SK-N-SH treated with all-trans-retinoic acid at 6 μM for 48 hours (cell line): ENCODE measurements at regions not wholly inside any gene's neighbourhood (a gene's known extent, or its start where the extent isn't known, plus 50 kb on each side); places are given as distances from the start of the nearest gene placed in this dataset.

Experiments
- ATAC-seq: fragments of 200-7000 bp; cut with Tn5 transposase; 3 replicates; pipeline ENCODE4 v1.9.1; 2020; ENCODE audit warnings: mild to moderate bottlenecking, moderate library complexity
- ARNTL ChIP-seq: fragments of 450-650 bp; formaldehyde crosslinking; IDR thresholded peaks from 2 replicates; pipeline ENCODE4 v1.5.0; 2020; ENCODE audit warnings: low read depth, mild to moderate bottlenecking, moderate library complexity, borderline replicate concordance
- BACH2 ChIP-seq: fragments of 250-450 bp; sonication (Bioruptor Pico); IDR thresholded peaks from 2 replicates; pipeline ENCODE4 v1.9.0; 2021; ENCODE audit warnings: mild to moderate bottlenecking, borderline replicate concordance
- CREB5 ChIP-seq: fragments of 250-450 bp; sonication (Bioruptor Pico); IDR thresholded peaks from 2 replicates; pipeline ENCODE4 v1.5.1; 2020; ENCODE audit warnings: low read depth, mild to moderate bottlenecking, moderate library complexity
- CSDC2 ChIP-seq: fragments of 250-450 bp; sonication (Bioruptor Pico); IDR thresholded peaks from 2 replicates; pipeline ENCODE4 v1.5.0; 2020; ENCODE audit warnings: mild to moderate bottlenecking, moderate library complexity
- CSRNP3 ChIP-seq: fragments of 250-450 bp; sonication (Bioruptor Pico); IDR thresholded peaks from 2 replicates; pipeline ENCODE4 v1.5.1; 2021; ENCODE audit warnings: mild to moderate bottlenecking, moderate library complexity
- ESRRG ChIP-seq: fragments of 250-450 bp; sonication (Bioruptor Pico); IDR thresholded peaks from 2 replicates; pipeline ENCODE4 v1.6.1; 2021; ENCODE audit warnings: mild to moderate bottlenecking
- GLIS3 ChIP-seq: fragments of 250-450 bp; sonication (Bioruptor Pico); IDR thresholded peaks from 2 replicates; pipeline ENCODE4 v1.5.0; 2020; ENCODE audit warnings: mild to moderate bottlenecking, moderate library complexity
- ISL1 ChIP-seq: fragments of 250-450 bp; sonication (Bioruptor Pico); IDR thresholded peaks from 2 replicates; pipeline ENCODE4 v2.1.2; 2022; ENCODE audit warnings: mild to moderate bottlenecking, moderate library complexity
- PATZ1 ChIP-seq: fragments of 250-450 bp; sonication (Bioruptor Pico); IDR thresholded peaks from 2 replicates; pipeline ENCODE4 v1.8.0; 2020; ENCODE audit warnings: mild to moderate bottlenecking, moderate library complexity, borderline replicate concordance
- PPARA ChIP-seq: fragments of 250-450 bp; sonication (Bioruptor Pico); IDR thresholded peaks from 2 replicates; pipeline ENCODE4 v1.5.0; 2020; ENCODE audit warnings: mild to moderate bottlenecking, borderline replicate concordance
- RARB ChIP-seq: fragments of 250-450 bp; sonication (Bioruptor Pico); IDR thresholded peaks from 2 replicates; pipeline ENCODE4 v1.8.0; 2021; ENCODE audit warnings: mild to moderate bottlenecking, moderate library complexity
- SNAI2 ChIP-seq: fragments of 250-450 bp; sonication (Bioruptor Pico); IDR thresholded peaks from 2 replicates; pipeline ENCODE4 v1.5.0; 2020; ENCODE audit warnings: mild to moderate bottlenecking, moderate library complexity
- TCF4 ChIP-seq: fragments of 250-450 bp; sonication (Bioruptor Pico); IDR thresholded peaks from 2 replicates; pipeline ENCODE4 v1.8.0; 2021; ENCODE audit warnings: mild to moderate bottlenecking, moderate library complexity, borderline replicate concordance
- ZFP3 ChIP-seq: fragments of 250-450 bp; sonication (Bioruptor Pico); IDR thresholded peaks from 2 replicates; pipeline ENCODE4 v1.5.0; 2020; ENCODE audit warnings: mild to moderate bottlenecking, moderate library complexity
- ZFP30 ChIP-seq: fragments of 450-650 bp; formaldehyde crosslinking; IDR thresholded peaks from 2 replicates; pipeline ENCODE4 v1.5.0; 2022; ENCODE audit warnings: mild to moderate bottlenecking, moderate library complexity
- ZNF565 ChIP-seq: fragments of 450-650 bp; formaldehyde crosslinking; conservative IDR thresholded peaks from 2 replicates; pipeline ENCODE4 v1.5.0; 2020; ENCODE audit warnings: low read depth, mild to moderate bottlenecking, moderate library complexity
- ZNF70 ChIP-seq: fragments of 450-650 bp; formaldehyde crosslinking; IDR thresholded peaks from 2 replicates; pipeline ENCODE4 v1.5.0; 2020; ENCODE audit warnings: mild to moderate bottlenecking, moderate library complexity

GRCh38 chr4:108313546-108314339, 145.0 kb upstream of the LEF1 start (continued):
- TF ChIP-seq TCF4 (CRISPR knock-in tag), result no peak
- TF ChIP-seq ISL1 (CRISPR knock-in tag), result no peak
- TF ChIP-seq CREB5 (CRISPR knock-in tag), result no peak
- no peak for TF ChIP-seq ZNF70 (CRISPR knock-in tag)
- TF ChIP-seq CSDC2, result no peak

GRCh38 chr4:108311313-108311712, 142.6 kb upstream of the LEF1 start:
- TF ChIP-seq ZNF565 (CRISPR knock-in tag) (no peak), PATZ1 (no peak), GLIS3 (CRISPR knock-in tag) (no peak), CSRNP3 (CRISPR knock-in tag) (no peak), ZFP30 (CRISPR knock-in tag) (no peak), PPARA (no peak), ZFP3 (CRISPR knock-in tag) (no peak), BACH2 (CRISPR knock-in tag) (no peak), SNAI2 (CRISPR knock-in tag) (no peak), ZNF70 (CRISPR knock-in tag) (no peak), ESRRG (CRISPR knock-in tag) (no peak), ISL1 (CRISPR knock-in tag) (no peak)
- no peak for ATAC-seq

- no peak for ATAC-seq
- TF ChIP-seq ZNF565 (CRISPR knock-in tag), result no peak
- no peak for TF ChIP-seq ARNTL (CRISPR knock-in tag)
- no peak for TF ChIP-seq ZFP30 (CRISPR knock-in tag)
- no peak for TF ChIP-seq SNAI2 (CRISPR knock-in tag)
- TF ChIP-seq ZNF70 (CRISPR knock-in tag), result no peak
- no peak for TF ChIP-seq RARB (CRISPR knock-in tag)
- no peak for TF ChIP-seq ISL1 (CRISPR knock-in tag)
- no peak for TF ChIP-seq CSDC2
- TF ChIP-seq GLIS3 (CRISPR knock-in tag), result no peak
- TF ChIP-seq CSRNP3 (CRISPR knock-in tag), result no peak
- no peak for TF ChIP-seq CREB5 (CRISPR knock-in tag)
Observed at GRCh38 chr4:108303488-108304177, 134.9 kb upstream of the LEF1 start.

- peak; percentile 59 for TF ChIP-seq ISL1 (CRISPR knock-in tag)
- no peak for TF ChIP-seq ARNTL (CRISPR knock-in tag)
Observed at GRCh38 chr4:108301545-108302251, 133.0 kb upstream of the LEF1 start.

More at GRCh38 chr4:108301545-108302251, 133.0 kb upstream of the LEF1 start:
- ATAC-seq, result no peak
